Testis (tissue), 2 donors: ENCODE measurements at regions not wholly inside any gene's neighbourhood (a gene's known extent, or its start where the extent isn't known, plus 50 kb on each side); places are given as distances from the start of the nearest gene placed in this dataset.

ENCODE experiments used
- POLR2A ChIP-seq: fragments of 450-650 bp; IDR thresholded peaks from one replicate; pipeline ENCODE4 v1.6.1; 2017; ENCODE audit warnings: antibody characterized with exemption, mild to moderate bottlenecking, moderate library complexity
- TF ChIP-seq, protein P1 (sequence below), 3 experiments: fragments of 450-650 bp in 2 of 3; fragments of 200-600 bp in 1 of 3; sonication (generic) in 1 of 3; IDR thresholded peaks; one replicate each; pipeline ENCODE4 v1.5.1; 2016 to 2019; ENCODE audit warnings: antibody characterized with exemption in 3 of 3, mild to moderate bottlenecking in 2 of 3, moderate library complexity in 1 of 3

DNA sequence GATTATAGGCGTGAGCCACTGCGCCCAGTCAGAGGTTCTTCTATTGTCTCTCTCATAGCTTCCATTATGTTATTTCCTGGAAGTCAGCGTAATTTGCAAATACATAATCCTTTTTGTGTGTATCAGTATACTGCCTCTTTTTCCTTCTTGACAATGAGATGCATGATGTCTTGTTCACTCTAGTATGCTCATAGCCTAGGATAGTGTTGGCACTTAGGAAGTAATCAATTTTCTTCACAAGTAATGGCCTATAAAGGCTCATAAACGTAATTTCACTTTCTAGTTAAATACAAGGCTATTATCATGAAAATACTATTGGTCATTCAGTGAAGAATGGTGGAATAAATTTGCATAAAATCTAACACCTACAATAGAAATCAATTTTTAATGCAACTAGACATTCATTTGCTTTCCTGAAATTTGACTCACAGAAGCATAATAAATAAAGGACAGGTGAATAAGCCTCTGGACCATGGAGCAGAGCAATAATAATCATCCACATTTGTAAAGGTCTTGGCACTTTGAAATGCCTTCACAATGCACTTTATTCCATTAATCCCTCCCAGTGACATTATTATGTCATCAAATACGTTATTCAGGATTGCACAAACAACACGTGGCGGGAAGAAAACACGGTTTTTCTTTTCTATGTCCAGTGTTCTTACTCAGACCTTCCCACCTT is 366.9 kb upstream of the BTBD3 start:
- no peak for TF ChIP-seq POLR2A
- TF ChIP-seq, protein P1, sequence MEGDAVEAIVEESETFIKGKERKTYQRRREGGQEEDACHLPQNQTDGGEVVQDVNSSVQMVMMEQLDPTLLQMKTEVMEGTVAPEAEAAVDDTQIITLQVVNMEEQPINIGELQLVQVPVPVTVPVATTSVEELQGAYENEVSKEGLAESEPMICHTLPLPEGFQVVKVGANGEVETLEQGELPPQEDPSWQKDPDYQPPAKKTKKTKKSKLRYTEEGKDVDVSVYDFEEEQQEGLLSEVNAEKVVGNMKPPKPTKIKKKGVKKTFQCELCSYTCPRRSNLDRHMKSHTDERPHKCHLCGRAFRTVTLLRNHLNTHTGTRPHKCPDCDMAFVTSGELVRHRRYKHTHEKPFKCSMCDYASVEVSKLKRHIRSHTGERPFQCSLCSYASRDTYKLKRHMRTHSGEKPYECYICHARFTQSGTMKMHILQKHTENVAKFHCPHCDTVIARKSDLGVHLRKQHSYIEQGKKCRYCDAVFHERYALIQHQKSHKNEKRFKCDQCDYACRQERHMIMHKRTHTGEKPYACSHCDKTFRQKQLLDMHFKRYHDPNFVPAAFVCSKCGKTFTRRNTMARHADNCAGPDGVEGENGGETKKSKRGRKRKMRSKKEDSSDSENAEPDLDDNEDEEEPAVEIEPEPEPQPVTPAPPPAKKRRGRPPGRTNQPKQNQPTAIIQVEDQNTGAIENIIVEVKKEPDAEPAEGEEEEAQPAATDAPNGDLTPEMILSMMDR (IDR thresholded peaks at IDR 0.05) = no peak
